RWPE2 (cell line): ENCODE measurements at regions not wholly inside any gene's neighbourhood (a gene's known extent, or its start where the extent isn't known, plus 50 kb on each side); places are given as distances from the start of the nearest gene placed in this dataset.
"Not testable (repeated sequence)": the region's sequence is repeated elsewhere in the genome, so short reads cannot be mapped to it uniquely, and the experiment has no call there.

ENCODE experiments used
- ATAC-seq: fragments of 200-7000 bp; cut with Tn5 transposase; 3 replicates; pipeline ENCODE4 v1.9.1; 2021; ENCODE audit warnings: low read depth
- DNase-seq: peaks from one replicate; pipeline ENCODE4 v3.0.0-alpha.2; 2020; ENCODE audit warnings: low spot score
- H3K27ac ChIP-seq: fragments of 450-650 bp; 2 replicates; pipeline ENCODE4 v1.5.1; 2017; ENCODE audit warnings: mild to moderate bottlenecking; ENCODE audit not compliant: poor library complexity, severe bottlenecking
- H3K27me3 ChIP-seq: fragments of 250-450 bp; sonication (Bioruptor Pico); 2 replicates; pipeline ENCODE4 v1.5.1; 2021; ENCODE audit warnings: mild to moderate bottlenecking, moderate library complexity; ENCODE audit not compliant: insufficient read depth, poor library complexity, severe bottlenecking
- H3K36me3 ChIP-seq: fragments of 250-450 bp; sonication (Bioruptor Pico); 2 replicates; pipeline ENCODE4 v1.5.1; 2020; ENCODE audit warnings: low read depth, mild to moderate bottlenecking, moderate library complexity
- H3K4me1 ChIP-seq: fragments of 250-450 bp; sonication (Bioruptor Pico); 2 replicates; pipeline ENCODE4 v1.5.1; 2021; ENCODE audit warnings: mild to moderate bottlenecking, moderate library complexity; ENCODE audit not compliant: insufficient read depth, poor library complexity, severe bottlenecking
- H3K4me3 ChIP-seq: fragments of 250-450 bp; sonication (Bioruptor Pico); 2 replicates; pipeline ENCODE4 v1.5.1; 2021; ENCODE audit warnings: mild to moderate bottlenecking, moderate library complexity; ENCODE audit not compliant: severe bottlenecking
- H3K9me3 ChIP-seq: fragments of 250-450 bp; sonication (Bioruptor Pico); 2 replicates; pipeline ENCODE4 v1.5.1; 2021; ENCODE audit warnings: mild to moderate bottlenecking, moderate library complexity; ENCODE audit not compliant: severe bottlenecking
- CTCF ChIP-seq: fragments of 450-650 bp; IDR thresholded peaks from one replicate; pipeline ENCODE4 v1.5.1; 2017; ENCODE audit warnings: mild to moderate bottlenecking, moderate library complexity; ENCODE audit not compliant: poor library complexity, severe bottlenecking

DNA sequence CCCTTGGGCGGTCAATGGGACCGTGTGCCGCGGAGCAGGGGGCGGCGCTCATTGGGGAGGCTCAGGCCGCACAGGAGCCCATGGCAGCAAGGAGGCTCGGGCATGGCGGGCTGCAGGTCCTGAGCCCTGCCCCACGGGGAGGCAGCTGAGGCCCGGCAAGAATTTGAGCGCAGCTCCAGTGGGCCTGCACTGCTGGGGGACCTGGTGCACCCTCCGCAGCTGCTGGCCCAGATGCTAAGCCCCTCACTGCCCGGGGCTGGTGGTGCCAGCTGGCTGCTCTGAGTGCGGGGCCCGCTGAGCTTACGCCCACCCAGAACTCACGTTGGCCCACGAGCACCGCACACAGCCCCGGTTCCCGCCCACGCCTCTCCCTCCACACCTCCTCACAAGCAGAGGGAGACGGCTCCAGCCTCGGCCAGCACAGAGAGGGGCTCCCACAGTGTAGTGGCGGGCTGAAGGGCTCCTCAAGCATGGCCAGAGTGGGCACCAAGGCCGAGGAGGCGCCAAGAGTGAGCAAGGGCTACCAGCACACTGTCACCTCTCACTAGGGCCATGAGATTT, 141.1 kb upstream of the OR13F1 start:
- Histone ChIP-seq H3K4me1 (no peaks in the 10 kb centered on the region), H3K27me3 (no peaks in the 10 kb centered on the region), H3K9me3 (no peaks in the 10 kb centered on the region), H3K36me3 (no peaks in the 10 kb centered on the region), H3K27ac (no peak overlapping the region), H3K4me3 (no peak overlapping the region)
- DNase-seq (no peak), ATAC-seq (no peak)
- TF ChIP-seq CTCF = no peak

DNA sequence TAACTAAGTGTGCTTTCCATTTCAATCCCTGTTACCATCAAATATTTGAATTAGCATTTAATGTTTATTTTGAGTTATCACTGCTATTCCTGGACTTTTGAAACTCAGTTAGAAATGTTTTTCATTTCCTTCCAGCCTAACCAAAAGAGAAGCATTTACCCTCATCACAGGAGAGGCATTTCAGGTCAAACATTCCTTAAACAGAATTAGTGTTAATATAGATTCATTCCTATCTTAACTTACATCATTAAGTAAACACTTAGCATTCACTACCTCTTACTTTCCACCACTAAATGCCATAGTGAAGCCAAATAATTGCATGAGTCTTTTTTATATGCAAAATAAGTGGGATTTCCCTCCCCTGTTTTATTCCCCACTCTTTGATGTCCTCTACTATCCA, 136.6 kb upstream of the OR13F1 start:
- Histone ChIP-seq H3K36me3 (no peaks in the 10 kb centered on the region), H3K27me3 (no peaks in the 10 kb centered on the region), H3K9me3 (no peaks in the 10 kb centered on the region), H3K27ac (no peak overlapping the region), H3K4me3 (no peak overlapping the region), H3K4me1 (no peaks in the 10 kb centered on the region)
- TF ChIP-seq CTCF = no peak
- ATAC-seq (0 out of 3 replicates have a peak, but pooled peaks have one; percentile 40), DNase-seq (no peak)

DNA sequence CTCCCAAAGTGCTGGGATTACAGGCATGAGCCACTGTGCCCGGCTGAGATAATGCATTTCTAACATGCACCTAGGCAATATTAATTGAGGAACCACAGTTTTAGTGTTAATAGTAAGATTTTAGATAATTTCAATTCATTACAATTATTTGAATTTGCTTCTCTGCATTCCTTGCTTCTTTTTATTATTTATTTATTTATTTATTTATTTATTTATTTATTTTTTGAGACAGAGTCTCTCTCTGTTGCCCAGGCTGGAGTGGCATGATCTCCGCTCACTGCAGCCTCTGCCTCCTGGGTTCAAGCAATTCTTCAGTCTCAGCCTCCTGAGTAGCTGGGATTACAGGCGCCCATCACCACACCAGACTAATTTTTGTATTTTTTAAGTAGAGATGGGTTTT, 135.7 kb upstream of the OR13F1 start:
- not testable (repeated sequence) for DNase-seq, H3K36me3 ChIP-seq, H3K27me3 ChIP-seq, H3K9me3 ChIP-seq, H3K27ac ChIP-seq, H3K4me3 ChIP-seq, ATAC-seq, H3K4me1 ChIP-seq

- Histone ChIP-seq H3K9me3 (no peaks in the 10 kb centered on the region), H3K36me3 (no peaks in the 10 kb centered on the region), H3K27ac (no peak overlapping the region), H3K4me3 (no peak overlapping the region), H3K4me1 (no peaks in the 10 kb centered on the region), H3K27me3 (no peaks in the 10 kb centered on the region)
- TF ChIP-seq CTCF = no peak
- DNase-seq (no peak), ATAC-seq (no peak)
Measured at GRCh38 chr9:104374711-104375110, 129.4 kb upstream of the OR13F1 start.

GRCh38 chr9:104386013-104386412, 118.0 kb upstream of the OR13F1 start:
- H3K27me3 ChIP-seq = peaks cover 7% of the 10 kb centered on the region
- ATAC-seq (no peak), DNase-seq (no peak)
- TF ChIP-seq CTCF = no peak
- H3K9me3 ChIP-seq = no peaks in the 10 kb centered on the region
- H3K36me3 ChIP-seq = no peaks in the 10 kb centered on the region
- no peak overlapping the region for H3K4me3 ChIP-seq
- no peaks in the 10 kb centered on the region for H3K4me1 ChIP-seq
- H3K27ac ChIP-seq = no peak overlapping the region
